HCT116 (cell line): ENCODE measurements at regions not wholly inside any gene's neighbourhood (a gene's known extent, or its start where the extent isn't known, plus 50 kb on each side); places are given as distances from the start of the nearest gene placed in this dataset.

Experiments
- ATAC-seq: fragments of 200-7000 bp; cut with Tn5 transposase; 2 replicates; pipeline ENCODE4 v1.9.1; 2020; ENCODE audit warnings: mild to moderate bottlenecking, moderate library complexity
- BruUV-seq: library from RNA; stranded (reverse); fragments of 400-500 nt; replicated peaks from 2 replicates; lab custom pipeline; 2021; lab: Mats Ljungman, UMichigan
- CTCF ChIA-PET: fragments of 300-600 bp; sonication (Branson Sonifier 250); formaldehyde crosslinking; loops from one replicate; lab custom pipeline; 2021; ENCODE audit warnings: antibody characterized with exemption; lab: Charles Lee
- POLR2A ChIA-PET: fragments of 300-600, 350-600 bp; sonication (Branson Sonifier 250); formaldehyde crosslinking; loops from one replicate; lab custom pipeline; 2021; ENCODE audit warnings: antibody characterized with exemption; lab: Charles Lee
- RAD21 ChIA-PET, 2 experiments: fragments of 300-600 bp; sonication (Branson Sonifier 250); formaldehyde crosslinking; loops; one replicate each; lab custom pipeline; 2023; ENCODE audit warnings: low total read pairs in 2 of 2; ENCODE audit not compliant: uncharacterized antibody in 2 of 2, unreplicated experiment in 2 of 2, low non-redundant PET in 1 of 2; lab: Charles Lee
- DNase-seq: peaks from one replicate; pipeline ENCODE4 v3.0.0-alpha.2; 2010; ENCODE audit warnings: low read depth, low spot score
- H2AFZ ChIP-seq: fragments of 200-600 bp; shearing (Covaris generic), sonication (generic); 2 replicates; pipeline ENCODE4 v1.6.1; 2017; ENCODE audit warnings: low read depth, mixed run types, mixed read lengths, antibody characterized with exemption, low read length; ENCODE audit not compliant: poor library complexity, severe bottlenecking
- H3K27ac ChIP-seq: 2 replicates; pipeline ENCODE4 v1.5.1; 2012; ENCODE audit warnings: low read depth, low read length
- H3K27me3 ChIP-seq: fragments of 200-600 bp; sonication (generic); 2 replicates; pipeline ENCODE4 v1.6.1; 2016; ENCODE audit warnings: mixed run types, low read length, mixed read lengths; ENCODE audit not compliant: insufficient read depth
- H3K36me3 ChIP-seq, 2 experiments: fragments of 200-500 bp in 1 of 2; fragments of 200-600 bp in 1 of 2; sonication (Bioruptor generic) in 1 of 2; sonication (generic) in 1 of 2; 2 replicates each; pipeline versions ENCODE4 v1.5.1 to v1.6.1; 2014 to 2016; ENCODE audit warnings: low read length in 2 of 2, inconsistent platforms in 1 of 2, mixed read lengths in 1 of 2, mixed run types in 1 of 2; ENCODE audit not compliant: insufficient read depth in 2 of 2, control insufficient read depth in 1 of 2
- H3K4me1 ChIP-seq, 2 experiments: fragments of 200-600 bp in 1 of 2; sonication (generic) in 1 of 2; 2 replicates each; pipeline versions ENCODE4 v1.5.1 to v1.6.1; 2012 to 2017; ENCODE audit warnings: low read length in 2 of 2, inconsistent platforms in 1 of 2, mild to moderate bottlenecking in 1 of 2, mixed read lengths in 1 of 2, mixed run types in 1 of 2, moderate library complexity in 1 of 2; ENCODE audit not compliant: insufficient read depth in 2 of 2, control insufficient read depth in 1 of 2
- H3K4me2 ChIP-seq: fragments of 200-600 bp; sonication (generic); 2 replicates; pipeline ENCODE4 v1.6.1; 2017; ENCODE audit warnings: mixed run types, low read length, mixed read lengths
- H3K4me3 ChIP-seq, 2 experiments: fragments of 200-600 bp in 1 of 2; sonication (generic) in 1 of 2; replicated peaks in 1 of 2; 2 replicates each; pipeline ENCODE4 v1.5.1; 2011 to 2016; ENCODE audit warnings: low read length in 2 of 2, control low read depth in 1 of 2, low read depth in 1 of 2, mild to moderate bottlenecking in 1 of 2, mixed read lengths in 1 of 2, mixed run types in 1 of 2
- H3K79me2 ChIP-seq: fragments of 200-600 bp; sonication (generic); 2 replicates; pipeline ENCODE4 v1.6.1; 2017; ENCODE audit warnings: mild to moderate bottlenecking, mixed run types, low read length, moderate library complexity, mixed read lengths; ENCODE audit not compliant: insufficient read depth
- H3K9ac ChIP-seq: fragments of 200-600 bp; sonication (generic); 2 replicates; pipeline ENCODE4 v1.6.1; 2016; ENCODE audit warnings: low read length, mixed read lengths
- H3K9me2 ChIP-seq: fragments of 200-600 bp; sonication (generic), shearing (Covaris generic); 2 replicates; pipeline ENCODE4 v1.6.1; 2017; ENCODE audit warnings: mixed run types, mild to moderate bottlenecking, moderate library complexity; ENCODE audit not compliant: insufficient read depth
- H3K9me3 ChIP-seq, 2 experiments: fragments of 200-500 bp in 1 of 2; fragments of 200-600 bp in 1 of 2; sonication (Bioruptor generic) in 1 of 2; sonication (generic) in 1 of 2; 2 replicates each; pipeline ENCODE4 v1.6.1; 2014 to 2017; ENCODE audit warnings: low read length in 2 of 2, mixed read lengths in 2 of 2, inconsistent platforms in 1 of 2, low read depth in 1 of 2, mild to moderate bottlenecking in 1 of 2, mixed run types in 1 of 2, moderate library complexity in 1 of 2; ENCODE audit not compliant: control insufficient read depth in 1 of 2, insufficient read depth in 1 of 2
- H4K20me1 ChIP-seq: fragments of 200-600 bp; sonication (generic), shearing (Covaris generic); 2 replicates; pipeline ENCODE4 v1.6.1; 2017; ENCODE audit warnings: mixed run types, mild to moderate bottlenecking, moderate library complexity; ENCODE audit not compliant: insufficient read depth
- ATF3 ChIP-seq: IDR thresholded peaks from 2 replicates; pipeline ENCODE4 v1.6.1; 2012
- CTCF ChIP-seq, 3 experiments: fragments of 200-600 bp in 1 of 3; sonication (generic) in 1 of 3; IDR thresholded peaks in 2 of 3; conservative IDR thresholded peaks in 1 of 3; 2 replicates each; pipeline ENCODE4 v1.5.1; 2012 to 2017; ENCODE audit warnings: low read depth in 2 of 3, low read length in 2 of 3, antibody characterized with exemption in 1 of 3, borderline replicate concordance in 1 of 3, control low read depth in 1 of 3, mild to moderate bottlenecking in 1 of 3, mixed read lengths in 1 of 3, mixed run types in 1 of 3, moderate library complexity in 1 of 3; ENCODE audit not compliant: insufficient read depth in 1 of 3
- EGR1 ChIP-seq: IDR thresholded peaks from 2 replicates; pipeline ENCODE4 v1.6.1; 2012; ENCODE audit warnings: low read depth
- ELF1 ChIP-seq: IDR thresholded peaks from 2 replicates; pipeline ENCODE4 v1.6.1; 2012; ENCODE audit warnings: low read depth, borderline replicate concordance
- EZH2 ChIP-seq: fragments of 200-600 bp; sonication (generic); IDR thresholded peaks from 2 replicates; pipeline ENCODE4 v1.6.1; 2017; ENCODE audit warnings: antibody characterized with exemption, mixed run types
- FOSL1 ChIP-seq: IDR thresholded peaks from 2 replicates; pipeline ENCODE4 v1.6.1; 2012; ENCODE audit warnings: low read depth
- JUND ChIP-seq: IDR thresholded peaks from 2 replicates; pipeline ENCODE4 v1.6.1; 2012
- MAX ChIP-seq: IDR thresholded peaks from 2 replicates; pipeline ENCODE4 v1.6.1; 2012
- POLR2A ChIP-seq: IDR thresholded peaks from 2 replicates; pipeline ENCODE4 v1.7.0; 2011; ENCODE audit warnings: borderline replicate concordance; ENCODE audit not compliant: insufficient read depth, insufficient read length; ENCODE audit errors: extremely low read depth
- RAD21 ChIP-seq: IDR thresholded peaks from 2 replicates; pipeline ENCODE4 v1.6.1; 2012; ENCODE audit warnings: low read depth, mild to moderate bottlenecking
- REST ChIP-seq: IDR thresholded peaks from 2 replicates; pipeline ENCODE4 v1.6.1; 2012; ENCODE audit warnings: low read depth
- SIN3A ChIP-seq: IDR thresholded peaks from 2 replicates; pipeline ENCODE4 v1.6.1; 2012; ENCODE audit warnings: low read depth
- SRF ChIP-seq: IDR thresholded peaks from 2 replicates; pipeline ENCODE4 v1.6.1; 2012; ENCODE audit warnings: low read depth
- TCF7L2 ChIP-seq: IDR thresholded peaks from 2 replicates; pipeline ENCODE4 v1.7.0; 2011; ENCODE audit warnings: borderline replicate concordance, inconsistent platforms; ENCODE audit not compliant: insufficient read depth, insufficient read length; ENCODE audit errors: extremely low read depth
- YY1 ChIP-seq: IDR thresholded peaks from 2 replicates; pipeline ENCODE4 v1.6.1; 2011; ENCODE audit warnings: low read length, low read depth, moderate library complexity, mild to moderate bottlenecking; ENCODE audit not compliant: insufficient replicate concordance; ENCODE audit errors: extremely low read depth
- intact Hi-C: fragments of 100-400 bp; cut with micrococcal nuclease; formaldehyde crosslinking; loops from 2 replicates; pipeline ENCODE4 v1.10.0; 2022

GRCh38 chr17:68710976-68711375 lies 109.8 kb upstream of the FAM20A start:
- ChIA-PET CTCF (no interaction called here), POLR2A (no interaction called here), RAD21 (no interaction called here)
- no peak for ATAC-seq
- TF ChIP-seq JUND (no peak), EZH2 (no peak), FOSL1 (no peak), ELF1 (no peak), REST (no peak)
- Histone ChIP-seq H3K79me2 (no peaks in the 10 kb centered on the region), H3K4me1 (no peaks in the 10 kb centered on the region), H3K27ac (no peak overlapping the region), H4K20me1 (no peaks in the 10 kb centered on the region), H3K9me2 (no peaks in the 10 kb centered on the region), H3K36me3 (no peaks in the 10 kb centered on the region), H3K4me3 (no peak overlapping the region), H3K9ac (no peak overlapping the region), H3K27me3 (no peaks in the 10 kb centered on the region), H3K9me3 (no peaks in the 10 kb centered on the region), H2AFZ (no peak overlapping the region), H3K4me2 (no peak overlapping the region)
- DNase-seq = no peak
- intact Hi-C loops = no loop called here
- BruUV-seq = no TSS peak

- no peaks in the 10 kb centered on the region for H3K79me2 ChIP-seq
- no peak overlapping the region for H3K9ac ChIP-seq
- H3K27ac ChIP-seq = no peak overlapping the region
- BruUV-seq = no TSS peak
- H3K4me1 ChIP-seq = no peaks in the 10 kb centered on the region; a peak in 1 of 4 replicates
- intact Hi-C loops = no loop called here
- no peaks in the 10 kb centered on the region for H4K20me1 ChIP-seq
- no peak for ATAC-seq
- ChIA-PET RAD21 (no interaction called here), CTCF (no interaction called here), POLR2A (no interaction called here)
- H3K27me3 ChIP-seq = no peaks in the 10 kb centered on the region
- no peak for DNase-seq
- H2AFZ ChIP-seq = no peak overlapping the region
- no peaks in the 10 kb centered on the region for H3K9me2 ChIP-seq
- H3K4me2 ChIP-seq = no peak overlapping the region
- no peaks in the 10 kb centered on the region for H3K36me3 ChIP-seq
- H3K9me3 ChIP-seq = no peaks in the 10 kb centered on the region
- H3K4me3 ChIP-seq = no peak overlapping the region
- TF ChIP-seq EZH2 (no peak), SIN3A (no peak), RAD21 (no peak), MAX (no peak), YY1 (no peak), SRF (no peak), ATF3 (no peak), EGR1 (no peak), POLR2A (no peak), TCF7L2 (no peak), ELF1 (no peak), CTCF (IDR thresholded peaks at IDR 0.05 in 2 of 3, conservative IDR thresholded peaks at IDR 0.05 in 1 of 3; ENCODE audit: borderline replicate concordance in 1 of 3, insufficient read depth in 1 of 3, low read depth in 2 of 3, low read length in 2 of 3) (no peak), JUND (no peak)
Observed at GRCh38 chr17:68710035-68710780, 109.0 kb upstream of the FAM20A start.
